Central memory CD4-positive, alpha-beta T cell (primary cell): ENCODE measurements at regions not wholly inside any gene's neighbourhood (a gene's known extent, or its start where the extent isn't known, plus 50 kb on each side); places are given as distances from the start of the nearest gene placed in this dataset.

ENCODE experiments used
- DNase-seq: peaks from one replicate; pipeline ENCODE4 v3.0.0; 2022

GRCh38 chr5:74206579-74207550 lies 433.7 kb downstream of the ENC1 start:
- no peak for DNase-seq

GRCh38 chr5:74205767-74206578 lies 434.6 kb downstream of the ENC1 start:
- no peak for DNase-seq

- DNase-seq = no peak
Observed at GRCh38 chr5:74201334-74202081, 439.0 kb downstream of the ENC1 start.

GRCh38 chr5:74200560-74200959 lies 440.0 kb downstream of the ENC1 start:
- no peak for DNase-seq

GRCh38 chr5:74199436-74200210 lies 440.9 kb downstream of the ENC1 start:
- DNase-seq = no peak

- DNase-seq = no peak
Observed at GRCh38 chr5:74199005-74199404, 441.5 kb downstream of the ENC1 start.

GRCh38 chr5:74198156-74198555 lies 442.4 kb downstream of the ENC1 start:
- no peak for DNase-seq

GRCh38 chr5:74196233-74196632 lies 444.3 kb downstream of the ENC1 start:
- DNase-seq = no peak

- DNase-seq = no peak
Observed at GRCh38 chr5:74194196-74194595, 446.3 kb downstream of the ENC1 start.

GRCh38 chr5:74192606-74193299 lies 447.8 kb downstream of the ENC1 start:
- no peak for DNase-seq

GRCh38 chr5:74188351-74189105 lies 452.0 kb downstream of the ENC1 start:
- no peak for DNase-seq

GRCh38 chr5:74187757-74188156 lies 452.8 kb downstream of the ENC1 start:
- DNase-seq = no peak

GRCh38 chr5:74186356-74187315 lies 453.9 kb downstream of the ENC1 start:
- no peak for DNase-seq

GRCh38 chr5:74185599-74185998 lies 454.9 kb downstream of the ENC1 start:
- no peak for DNase-seq

GRCh38 chr5:74184649-74185048 lies 455.9 kb downstream of the ENC1 start:
- DNase-seq = no peak

GRCh38 chr5:74183041-74183440 lies 457.5 kb downstream of the ENC1 start:
- DNase-seq = no peak

GRCh38 chr5:74182603-74183002 lies 457.9 kb downstream of the ENC1 start:
- DNase-seq = no peak

- DNase-seq = no peak
Observed at GRCh38 chr5:74179701-74180100, 460.8 kb downstream of the ENC1 start.

- DNase-seq = no peak
Observed at GRCh38 chr5:74179179-74179578, 461.3 kb downstream of the ENC1 start.

- DNase-seq = no peak
Observed at GRCh38 chr5:74177961-74178360, 462.6 kb downstream of the ENC1 start.
